Upper lobe of left lung (tissue), 4 donors: ENCODE measurements at regions not wholly inside any gene's neighbourhood (a gene's known extent, or its start where the extent isn't known, plus 50 kb on each side); places are given as distances from the start of the nearest gene placed in this dataset.

ENCODE experiments used
- EP300 ChIP-seq, 4 donors: sonication (generic); formaldehyde crosslinking; IDR thresholded peaks; one replicate each; pipeline ENCODE4 v1.5.1; 2017; ENCODE audit warnings: antibody characterized with exemption in 4 of 4, control low read depth in 2 of 4
- POLR2AphosphoS5 ChIP-seq, 2 donors: sonication (generic); formaldehyde crosslinking; IDR thresholded peaks; one replicate each; pipeline ENCODE4 v1.5.1; 2017; ENCODE audit warnings: antibody characterized with exemption in 2 of 2
- TF ChIP-seq, protein P1 (sequence below), 6 experiments: fragments of 450-650 bp in 4 of 6; fragments of 200-600 bp in 2 of 6; sonication (generic) in 2 of 6; IDR thresholded peaks; one replicate each; pipeline ENCODE4 v1.5.1; 2016 to 2019; ENCODE audit warnings: antibody characterized with exemption in 6 of 6

DNA sequence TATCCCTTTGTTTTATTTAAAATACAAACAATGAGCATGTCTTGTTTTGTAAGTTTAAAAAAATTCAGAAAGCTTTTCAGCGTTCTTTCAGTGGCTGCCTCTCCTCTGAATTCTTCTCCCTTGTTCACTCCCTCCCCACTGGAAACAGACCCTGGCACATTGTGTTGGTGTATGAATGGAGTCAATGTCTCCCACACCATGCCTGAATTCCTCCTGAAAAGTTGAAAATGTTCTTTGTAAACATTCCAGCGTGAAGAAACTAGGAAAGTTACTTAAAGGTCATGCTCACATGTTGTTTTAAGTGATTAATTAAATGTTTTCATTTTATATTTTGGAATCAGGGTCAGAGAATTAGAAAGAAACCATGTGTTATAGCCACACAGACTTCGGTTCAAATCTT, 136.9 kb upstream of the DYNLRB2 start:
- TF ChIP-seq, protein P1, sequence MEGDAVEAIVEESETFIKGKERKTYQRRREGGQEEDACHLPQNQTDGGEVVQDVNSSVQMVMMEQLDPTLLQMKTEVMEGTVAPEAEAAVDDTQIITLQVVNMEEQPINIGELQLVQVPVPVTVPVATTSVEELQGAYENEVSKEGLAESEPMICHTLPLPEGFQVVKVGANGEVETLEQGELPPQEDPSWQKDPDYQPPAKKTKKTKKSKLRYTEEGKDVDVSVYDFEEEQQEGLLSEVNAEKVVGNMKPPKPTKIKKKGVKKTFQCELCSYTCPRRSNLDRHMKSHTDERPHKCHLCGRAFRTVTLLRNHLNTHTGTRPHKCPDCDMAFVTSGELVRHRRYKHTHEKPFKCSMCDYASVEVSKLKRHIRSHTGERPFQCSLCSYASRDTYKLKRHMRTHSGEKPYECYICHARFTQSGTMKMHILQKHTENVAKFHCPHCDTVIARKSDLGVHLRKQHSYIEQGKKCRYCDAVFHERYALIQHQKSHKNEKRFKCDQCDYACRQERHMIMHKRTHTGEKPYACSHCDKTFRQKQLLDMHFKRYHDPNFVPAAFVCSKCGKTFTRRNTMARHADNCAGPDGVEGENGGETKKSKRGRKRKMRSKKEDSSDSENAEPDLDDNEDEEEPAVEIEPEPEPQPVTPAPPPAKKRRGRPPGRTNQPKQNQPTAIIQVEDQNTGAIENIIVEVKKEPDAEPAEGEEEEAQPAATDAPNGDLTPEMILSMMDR (IDR thresholded peaks at IDR 0.05) = no peak
- TF ChIP-seq EP300 (IDR thresholded peaks at IDR 0.05) (no peak), POLR2AphosphoS5 (IDR thresholded peaks at IDR 0.05) (no peak)
